ENCODE measurements at regions not wholly inside any gene's neighbourhood (a gene's known extent, or its start where the extent isn't known, plus 50 kb on each side); places are given as distances from the start of the nearest gene placed in this dataset.

DNA sequence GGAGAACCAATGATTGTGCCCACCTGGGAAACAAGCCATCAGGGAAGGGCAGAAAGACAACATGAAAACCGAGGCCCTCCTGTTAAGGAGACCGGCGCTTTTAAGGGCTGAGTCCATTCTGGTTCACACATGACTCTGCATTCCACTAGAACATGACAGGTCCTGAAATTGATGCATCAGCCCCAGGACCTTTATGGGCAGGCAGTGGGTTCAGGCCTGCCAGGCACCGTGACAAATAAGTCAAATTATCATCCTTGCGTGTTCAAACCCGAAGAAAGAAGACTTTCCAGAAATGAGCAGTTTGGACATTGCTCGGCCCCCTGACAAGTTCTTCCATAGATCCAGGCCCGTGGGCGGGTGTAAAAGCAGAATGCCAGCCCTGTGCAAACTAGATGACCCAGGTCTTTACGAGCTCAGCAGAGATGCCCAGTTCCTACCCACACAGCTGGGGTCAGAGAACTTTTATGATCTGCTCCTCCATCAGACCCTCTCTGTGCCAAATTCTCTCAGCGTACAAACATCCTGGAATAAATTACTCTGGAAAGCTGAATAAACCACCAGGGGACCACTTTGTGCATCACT lies 295.5 kb upstream of the WWC1 start:
- Histone ChIP-seq H3K27ac (ENCODE audit: extremely low read length, insufficient read depth, low read length) (no peak overlapping the region), H3K27me3 (ENCODE audit: control insufficient read depth in 1 of 2, insufficient read depth in 2 of 2, low read length in 2 of 2) (peaks cover 0 to 5% of the 10 kb centered on the region in 2 experiments; a peak in 1 of 5 replicates), H3K9me3 (ENCODE audit: low read length) (no peaks in the 10 kb centered on the region), H3K4me3 (replicated peaks in 1 of 3; ENCODE audit: insufficient read depth in 1 of 3, low read depth in 2 of 3, low read length in 3 of 3) (no peak overlapping the region), H3K9ac (ENCODE audit: insufficient read depth, low read depth, low read length) (no peak overlapping the region), H3K4me1 (ENCODE audit: insufficient read depth, low read length) (no peaks in the 10 kb centered on the region), H3K4me2 (ENCODE audit: low read depth, low read length) (no peak overlapping the region), H2AFZ (ENCODE audit: low read length) (no peak overlapping the region), H3K36me3 (replicated peaks in 1 of 2; ENCODE audit: control insufficient read depth in 1 of 2, insufficient read depth in 2 of 2, low read length in 2 of 2) (no peaks in the 10 kb centered on the region), H3K79me2 (ENCODE audit: insufficient read depth, low read length) (no peaks in the 10 kb centered on the region), H4K20me1 (ENCODE audit: insufficient read depth, low read length) (no peaks in the 10 kb centered on the region)
- ATAC-seq (no peak), FAIRE-seq (no peak), DNase-seq (ENCODE audit: low spot score) (no peak)
- no TSS peak for BruUV-seq (replicated peaks)
- CTCF ChIA-PET (ENCODE audit: low intra/inter-chr PET ratio, low total read pairs): no interaction called here
- TF ChIP-seq, protein P1, sequence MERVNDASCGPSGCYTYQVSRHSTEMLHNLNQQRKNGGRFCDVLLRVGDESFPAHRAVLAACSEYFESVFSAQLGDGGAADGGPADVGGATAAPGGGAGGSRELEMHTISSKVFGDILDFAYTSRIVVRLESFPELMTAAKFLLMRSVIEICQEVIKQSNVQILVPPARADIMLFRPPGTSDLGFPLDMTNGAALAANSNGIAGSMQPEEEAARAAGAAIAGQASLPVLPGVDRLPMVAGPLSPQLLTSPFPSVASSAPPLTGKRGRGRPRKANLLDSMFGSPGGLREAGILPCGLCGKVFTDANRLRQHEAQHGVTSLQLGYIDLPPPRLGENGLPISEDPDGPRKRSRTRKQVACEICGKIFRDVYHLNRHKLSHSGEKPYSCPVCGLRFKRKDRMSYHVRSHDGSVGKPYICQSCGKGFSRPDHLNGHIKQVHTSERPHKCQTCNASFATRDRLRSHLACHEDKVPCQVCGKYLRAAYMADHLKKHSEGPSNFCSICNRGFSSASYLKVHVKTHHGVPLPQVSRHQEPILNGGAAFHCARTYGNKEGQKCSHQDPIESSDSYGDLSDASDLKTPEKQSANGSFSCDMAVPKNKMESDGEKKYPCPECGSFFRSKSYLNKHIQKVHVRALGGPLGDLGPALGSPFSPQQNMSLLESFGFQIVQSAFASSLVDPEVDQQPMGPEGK (CRISPR knock-in tag; IDR thresholded peaks at IDR 0.05): no peak
- TF ChIP-seq ZNF550 (CRISPR knock-in tag; IDR thresholded peaks at IDR 0.05; ENCODE audit: borderline replicate concordance) (no peak), ZNF552 (CRISPR knock-in tag; IDR thresholded peaks at IDR 0.05; ENCODE audit: borderline replicate concordance) (no peak), NONO (IDR thresholded peaks at IDR 0.05) (no peak), NONO (CRISPR knock-in tag; conservative IDR thresholded peaks at IDR 0.05) (no peak), SOX13 (IDR thresholded peaks at IDR 0.05) (no peak), SOX13 (CRISPR knock-in tag; conservative IDR thresholded peaks at IDR 0.05 in 1 of 2, IDR thresholded peaks at IDR 0.05 in 1 of 2) (no peak), ZNF607 (CRISPR knock-in tag; IDR thresholded peaks at IDR 0.05; ENCODE audit: borderline replicate concordance) (no peak), FOXM1 (CRISPR knock-in tag; IDR thresholded peaks at IDR 0.05) (no peak), KLF11 (CRISPR knock-in tag; IDR thresholded peaks at IDR 0.05) (no peak)
- TF ChIP-seq, protein P2, sequence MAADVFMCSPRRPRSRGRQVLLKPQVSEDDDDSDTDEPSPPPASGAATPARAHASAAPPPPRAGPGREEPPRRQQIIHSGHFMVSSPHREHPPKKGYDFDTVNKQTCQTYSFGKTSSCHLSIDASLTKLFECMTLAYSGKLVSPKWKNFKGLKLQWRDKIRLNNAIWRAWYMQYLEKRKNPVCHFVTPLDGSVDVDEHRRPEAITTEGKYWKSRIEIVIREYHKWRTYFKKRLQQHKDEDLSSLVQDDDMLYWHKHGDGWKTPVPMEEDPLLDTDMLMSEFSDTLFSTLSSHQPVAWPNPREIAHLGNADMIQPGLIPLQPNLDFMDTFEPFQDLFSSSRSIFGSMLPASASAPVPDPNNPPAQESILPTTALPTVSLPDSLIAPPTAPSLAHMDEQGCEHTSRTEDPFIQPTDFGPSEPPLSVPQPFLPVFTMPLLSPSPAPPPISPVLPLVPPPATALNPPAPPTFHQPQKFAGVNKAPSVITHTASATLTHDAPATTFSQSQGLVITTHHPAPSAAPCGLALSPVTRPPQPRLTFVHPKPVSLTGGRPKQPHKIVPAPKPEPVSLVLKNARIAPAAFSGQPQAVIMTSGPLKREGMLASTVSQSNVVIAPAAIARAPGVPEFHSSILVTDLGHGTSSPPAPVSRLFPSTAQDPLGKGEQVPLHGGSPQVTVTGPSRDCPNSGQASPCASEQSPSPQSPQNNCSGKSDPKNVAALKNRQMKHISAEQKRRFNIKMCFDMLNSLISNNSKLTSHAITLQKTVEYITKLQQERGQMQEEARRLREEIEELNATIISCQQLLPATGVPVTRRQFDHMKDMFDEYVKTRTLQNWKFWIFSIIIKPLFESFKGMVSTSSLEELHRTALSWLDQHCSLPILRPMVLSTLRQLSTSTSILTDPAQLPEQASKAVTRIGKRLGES (CRISPR knock-in tag; IDR thresholded peaks at IDR 0.05; ENCODE audit: borderline replicate concordance): no peak
- TF ChIP-seq, protein P3, sequence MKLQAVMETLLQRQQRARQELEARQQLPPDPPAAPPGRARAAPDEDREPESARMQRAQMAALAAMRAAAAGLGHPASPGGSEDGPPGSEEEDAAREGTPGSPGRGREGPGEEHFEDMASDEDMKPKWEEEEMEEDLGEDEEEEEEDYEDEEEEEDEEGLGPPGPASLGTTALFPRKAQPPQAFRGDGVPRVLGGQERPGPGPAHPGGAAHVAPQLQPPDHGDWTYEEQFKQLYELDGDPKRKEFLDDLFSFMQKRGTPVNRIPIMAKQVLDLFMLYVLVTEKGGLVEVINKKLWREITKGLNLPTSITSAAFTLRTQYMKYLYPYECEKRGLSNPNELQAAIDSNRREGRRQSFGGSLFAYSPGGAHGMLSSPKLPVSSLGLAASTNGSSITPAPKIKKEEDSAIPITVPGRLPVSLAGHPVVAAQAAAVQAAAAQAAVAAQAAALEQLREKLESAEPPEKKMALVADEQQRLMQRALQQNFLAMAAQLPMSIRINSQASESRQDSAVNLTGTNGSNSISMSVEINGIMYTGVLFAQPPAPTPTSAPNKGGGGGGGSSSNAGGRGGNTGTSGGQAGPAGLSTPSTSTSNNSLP (IDR thresholded peaks at IDR 0.05; ENCODE audit: low read depth, low read length): no peak
- TF ChIP-seq, protein P4, sequence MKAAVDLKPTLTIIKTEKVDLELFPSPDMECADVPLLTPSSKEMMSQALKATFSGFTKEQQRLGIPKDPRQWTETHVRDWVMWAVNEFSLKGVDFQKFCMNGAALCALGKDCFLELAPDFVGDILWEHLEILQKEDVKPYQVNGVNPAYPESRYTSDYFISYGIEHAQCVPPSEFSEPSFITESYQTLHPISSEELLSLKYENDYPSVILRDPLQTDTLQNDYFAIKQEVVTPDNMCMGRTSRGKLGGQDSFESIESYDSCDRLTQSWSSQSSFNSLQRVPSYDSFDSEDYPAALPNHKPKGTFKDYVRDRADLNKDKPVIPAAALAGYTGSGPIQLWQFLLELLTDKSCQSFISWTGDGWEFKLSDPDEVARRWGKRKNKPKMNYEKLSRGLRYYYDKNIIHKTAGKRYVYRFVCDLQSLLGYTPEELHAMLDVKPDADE (CRISPR knock-in tag; IDR thresholded peaks at IDR 0.05): no peak
- TF ChIP-seq, protein P5, sequence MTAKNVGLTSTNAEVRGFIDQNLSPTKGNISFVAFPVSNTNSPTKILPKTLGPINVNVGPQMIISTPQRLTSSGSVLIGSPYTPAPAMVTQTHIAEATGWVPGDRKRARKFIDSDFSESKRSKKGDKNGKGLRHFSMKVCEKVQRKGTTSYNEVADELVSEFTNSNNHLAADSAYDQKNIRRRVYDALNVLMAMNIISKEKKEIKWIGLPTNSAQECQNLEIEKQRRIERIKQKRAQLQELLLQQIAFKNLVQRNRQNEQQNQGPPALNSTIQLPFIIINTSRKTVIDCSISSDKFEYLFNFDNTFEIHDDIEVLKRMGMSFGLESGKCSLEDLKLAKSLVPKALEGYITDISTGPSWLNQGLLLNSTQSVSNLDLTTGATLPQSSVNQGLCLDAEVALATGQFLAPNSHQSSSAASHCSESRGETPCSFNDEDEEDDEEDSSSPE (CRISPR knock-in tag; IDR thresholded peaks at IDR 0.05): no peak
- 27% methylated on average over 10 of the region's 11 CpGs for WGBS (ENCODE audit: low lambda C conversion rate)
- POLR2A ChIA-PET: no interaction called here
- in situ Hi-C loops (cut with HindIII; ENCODE audit: extremely low pct_ligation_motif_present, low pct_unique_long_range_greater_than_20kb): no loop called here
- intact Hi-C loops (cut with micrococcal nuclease; ENCODE audit: unreplicated experiment): no loop called here
